ENCODE measurements at regions not wholly inside any gene's neighbourhood (a gene's known extent, or its start where the extent isn't known, plus 50 kb on each side); places are given as distances from the start of the nearest gene placed in this dataset.

DNA sequence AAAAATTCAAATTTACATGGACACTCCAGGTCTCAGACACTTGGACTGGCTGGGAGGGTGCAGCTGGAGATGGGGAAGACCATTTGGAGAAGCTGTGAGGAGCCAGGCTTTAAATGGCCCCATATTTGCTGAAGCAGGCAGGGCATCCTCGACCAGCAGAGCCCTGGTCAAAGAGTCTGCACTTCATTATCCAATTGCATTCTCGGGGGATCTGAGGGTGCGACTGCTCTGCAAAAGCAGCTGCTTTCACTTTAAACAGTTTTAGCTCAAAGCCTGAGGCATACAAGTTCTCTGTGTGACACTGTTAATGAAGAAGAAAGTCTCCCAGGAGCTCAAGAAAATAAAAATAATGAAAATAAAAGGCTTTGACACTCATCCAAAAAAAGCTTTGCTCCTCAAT is 98.0 kb upstream of the SLC25A36 start:
- no peaks in the 10 kb centered on the region; the same call in 1 of the 2 replicates for H3K27me3 Mint-ChIP-seq (ENCODE audit: insufficient read depth)
- H3K27ac Mint-ChIP-seq: no peak overlapping the region
- peaks cover 46% of the 10 kb centered on the region for H3K9me3 Mint-ChIP-seq
- no peak overlapping the region for H3K4me3 Mint-ChIP-seq
- no peaks in the 10 kb centered on the region; the same call in 1 of the 2 replicates for H3K36me3 Mint-ChIP-seq (ENCODE audit: low read depth)
- TF ChIP-seq, protein P1, sequence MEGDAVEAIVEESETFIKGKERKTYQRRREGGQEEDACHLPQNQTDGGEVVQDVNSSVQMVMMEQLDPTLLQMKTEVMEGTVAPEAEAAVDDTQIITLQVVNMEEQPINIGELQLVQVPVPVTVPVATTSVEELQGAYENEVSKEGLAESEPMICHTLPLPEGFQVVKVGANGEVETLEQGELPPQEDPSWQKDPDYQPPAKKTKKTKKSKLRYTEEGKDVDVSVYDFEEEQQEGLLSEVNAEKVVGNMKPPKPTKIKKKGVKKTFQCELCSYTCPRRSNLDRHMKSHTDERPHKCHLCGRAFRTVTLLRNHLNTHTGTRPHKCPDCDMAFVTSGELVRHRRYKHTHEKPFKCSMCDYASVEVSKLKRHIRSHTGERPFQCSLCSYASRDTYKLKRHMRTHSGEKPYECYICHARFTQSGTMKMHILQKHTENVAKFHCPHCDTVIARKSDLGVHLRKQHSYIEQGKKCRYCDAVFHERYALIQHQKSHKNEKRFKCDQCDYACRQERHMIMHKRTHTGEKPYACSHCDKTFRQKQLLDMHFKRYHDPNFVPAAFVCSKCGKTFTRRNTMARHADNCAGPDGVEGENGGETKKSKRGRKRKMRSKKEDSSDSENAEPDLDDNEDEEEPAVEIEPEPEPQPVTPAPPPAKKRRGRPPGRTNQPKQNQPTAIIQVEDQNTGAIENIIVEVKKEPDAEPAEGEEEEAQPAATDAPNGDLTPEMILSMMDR (IDR thresholded peaks at IDR 0.05): no peak
- no peak for DNase-seq
- no peaks in the 10 kb centered on the region for H3K4me1 Mint-ChIP-seq (ENCODE audit: low read depth)

- H3K4me3 Mint-ChIP-seq: no peak overlapping the region
- TF ChIP-seq, protein P1 (IDR thresholded peaks at IDR 0.05): no peak
- H3K36me3 Mint-ChIP-seq (ENCODE audit: low read depth): no peaks in the 10 kb centered on the region; the same call in 1 of the 2 replicates
- no peaks in the 10 kb centered on the region for H3K4me1 Mint-ChIP-seq (ENCODE audit: low read depth)
- DNase-seq: no peak
- peaks cover 45% of the 10 kb centered on the region for H3K9me3 Mint-ChIP-seq
- H3K27me3 Mint-ChIP-seq (ENCODE audit: insufficient read depth): no peaks in the 10 kb centered on the region; the same call in 1 of the 2 replicates
- no peak overlapping the region for H3K27ac Mint-ChIP-seq
Observed at GRCh38 chr3:140844072-140844471, 97.6 kb upstream of the SLC25A36 start.

GRCh38 chr3:140845882-140846281 is 95.8 kb upstream of the SLC25A36 start:
- TF ChIP-seq, protein P1 (IDR thresholded peaks at IDR 0.05): no peak
- Mint-ChIP-seq H3K4me1 (ENCODE audit: low read depth) (no peaks in the 10 kb centered on the region), H3K36me3 (ENCODE audit: low read depth) (no peaks in the 10 kb centered on the region), H3K27ac (no peak overlapping the region), H3K9me3 (peaks cover 28% of the 10 kb centered on the region), H3K4me3 (no peak overlapping the region), H3K27me3 (ENCODE audit: insufficient read depth) (no peaks in the 10 kb centered on the region; the same call in 1 of the 2 replicates)
- no peak for DNase-seq

GRCh38 chr3:140848666-140849065 is 93.0 kb upstream of the SLC25A36 start:
- Mint-ChIP-seq H3K36me3 (ENCODE audit: low read depth) (no peaks in the 10 kb centered on the region), H3K27ac (no peak overlapping the region), H3K27me3 (ENCODE audit: insufficient read depth) (no peaks in the 10 kb centered on the region; the same call in 1 of the 2 replicates), H3K4me1 (ENCODE audit: low read depth) (no peaks in the 10 kb centered on the region), H3K9me3 (peaks cover 19% of the 10 kb centered on the region), H3K4me3 (no peak overlapping the region)
- DNase-seq: no peak
- TF ChIP-seq, protein P1 (IDR thresholded peaks at IDR 0.05): no peak

GRCh38 chr3:140850210-140850955 is 91.3 kb upstream of the SLC25A36 start:
- H3K9me3 Mint-ChIP-seq: peaks cover 14% of the 10 kb centered on the region
- no peaks in the 10 kb centered on the region for H3K36me3 Mint-ChIP-seq (ENCODE audit: low read depth)
- H3K4me1 Mint-ChIP-seq (ENCODE audit: low read depth): no peaks in the 10 kb centered on the region
- DNase-seq: no peak
- TF ChIP-seq, protein P1 (IDR thresholded peaks at IDR 0.05): no peak
- H3K27me3 Mint-ChIP-seq (ENCODE audit: insufficient read depth): no peaks in the 10 kb centered on the region; the same call in 1 of the 2 replicates
- no peak overlapping the region for H3K27ac Mint-ChIP-seq
- H3K4me3 Mint-ChIP-seq: no peak overlapping the region
